ENCODE measurements at regions not wholly inside any gene's neighbourhood (a gene's known extent, or its start where the extent isn't known, plus 50 kb on each side); places are given as distances from the start of the nearest gene placed in this dataset.

DNA sequence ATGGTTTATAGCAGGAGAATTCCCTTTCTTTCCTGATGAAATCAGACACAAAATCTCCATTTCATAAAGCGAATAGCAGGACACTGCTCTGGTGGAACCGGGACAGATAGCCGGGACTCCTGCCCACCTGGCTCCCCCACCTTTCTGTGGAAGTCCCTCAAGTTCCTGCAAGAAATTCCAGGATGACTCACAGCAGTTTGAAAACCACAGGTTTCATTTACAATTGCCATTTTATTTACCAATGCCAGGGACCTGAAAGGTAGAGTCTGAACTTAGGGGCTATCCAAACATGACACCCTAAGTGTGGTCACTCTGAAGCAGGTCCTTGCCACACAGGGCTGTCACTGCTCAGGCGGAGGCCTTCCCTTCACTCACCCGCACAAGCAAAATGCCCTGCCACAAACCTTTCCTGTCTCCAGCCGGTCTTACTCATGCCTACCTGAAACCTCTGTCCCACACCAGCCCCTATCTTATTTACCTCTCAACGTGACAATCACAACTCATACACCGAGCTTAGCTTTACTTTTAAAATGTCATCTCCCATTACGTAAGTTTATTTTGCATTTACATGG lies 63.3 kb upstream of the TAF1L start:
- no peak for DNase-seq
- no peaks in the 10 kb centered on the region for H3K36me3 ChIP-seq
- no peak overlapping the region for H3K4me3 ChIP-seq
- no peaks in the 10 kb centered on the region for H3K9me3 ChIP-seq
- no peak for ATAC-seq
- H3K27me3 ChIP-seq: no peaks in the 10 kb centered on the region
- H3K27ac ChIP-seq: no peak overlapping the region
- TF ChIP-seq, protein P1, sequence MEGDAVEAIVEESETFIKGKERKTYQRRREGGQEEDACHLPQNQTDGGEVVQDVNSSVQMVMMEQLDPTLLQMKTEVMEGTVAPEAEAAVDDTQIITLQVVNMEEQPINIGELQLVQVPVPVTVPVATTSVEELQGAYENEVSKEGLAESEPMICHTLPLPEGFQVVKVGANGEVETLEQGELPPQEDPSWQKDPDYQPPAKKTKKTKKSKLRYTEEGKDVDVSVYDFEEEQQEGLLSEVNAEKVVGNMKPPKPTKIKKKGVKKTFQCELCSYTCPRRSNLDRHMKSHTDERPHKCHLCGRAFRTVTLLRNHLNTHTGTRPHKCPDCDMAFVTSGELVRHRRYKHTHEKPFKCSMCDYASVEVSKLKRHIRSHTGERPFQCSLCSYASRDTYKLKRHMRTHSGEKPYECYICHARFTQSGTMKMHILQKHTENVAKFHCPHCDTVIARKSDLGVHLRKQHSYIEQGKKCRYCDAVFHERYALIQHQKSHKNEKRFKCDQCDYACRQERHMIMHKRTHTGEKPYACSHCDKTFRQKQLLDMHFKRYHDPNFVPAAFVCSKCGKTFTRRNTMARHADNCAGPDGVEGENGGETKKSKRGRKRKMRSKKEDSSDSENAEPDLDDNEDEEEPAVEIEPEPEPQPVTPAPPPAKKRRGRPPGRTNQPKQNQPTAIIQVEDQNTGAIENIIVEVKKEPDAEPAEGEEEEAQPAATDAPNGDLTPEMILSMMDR (IDR thresholded peaks at IDR 0.05): no peak
- H3K4me1 ChIP-seq: no peaks in the 10 kb centered on the region
- intact Hi-C loops (cut with DNase I): no loop called here

DNA sequence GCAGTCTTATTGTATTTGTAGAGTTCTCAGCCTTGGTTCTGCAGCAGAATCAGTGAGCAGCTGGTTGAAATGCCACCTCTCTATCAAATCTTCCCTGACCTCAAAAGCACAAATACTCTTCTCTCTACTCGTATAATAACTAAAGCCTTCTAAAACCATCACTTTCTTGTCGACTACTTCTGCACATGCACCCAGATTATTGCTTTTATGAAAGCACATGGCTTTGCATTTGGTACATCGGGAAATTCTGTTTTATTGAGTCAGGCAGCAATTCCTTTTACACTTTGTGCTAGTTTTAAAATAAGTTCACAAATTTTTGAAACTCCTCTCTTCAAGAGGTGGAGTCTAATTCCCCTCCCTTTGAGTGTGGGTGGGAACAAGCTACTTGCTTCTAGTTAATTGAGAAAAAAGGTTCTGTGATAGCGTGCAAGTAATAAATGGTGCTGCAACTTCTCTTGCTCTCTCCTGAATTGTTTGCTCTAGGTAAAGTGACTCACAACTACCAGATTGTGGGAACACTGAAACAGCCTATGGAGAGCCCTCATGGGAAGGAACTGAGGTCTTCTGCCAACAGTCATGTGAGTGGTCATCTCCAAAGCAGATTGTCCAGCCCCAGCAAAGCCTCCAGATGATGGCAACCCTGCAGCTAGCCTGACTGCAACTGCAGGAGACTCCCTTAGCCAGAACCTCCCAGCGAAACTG lies 66.0 kb upstream of the TAF1L start:
- intact Hi-C loops (cut with DNase I): loop anchor here in 1 of 2 donors (10.0 kb wide), 1 partner anchor 87 kb away; no protein-coding TSS in a partner anchor
- Histone ChIP-seq H3K4me3 (no peak overlapping the region), H3K36me3 (no peaks in the 10 kb centered on the region), H3K4me1 (no peaks in the 10 kb centered on the region), H3K9me3 (no peaks in the 10 kb centered on the region), H3K27ac (no peak overlapping the region), H3K27me3 (no peaks in the 10 kb centered on the region)
- DNase-seq (no peak), ATAC-seq (peak; percentile 46)
- TF ChIP-seq, protein P1 (IDR thresholded peaks at IDR 0.05): no peak

DNA sequence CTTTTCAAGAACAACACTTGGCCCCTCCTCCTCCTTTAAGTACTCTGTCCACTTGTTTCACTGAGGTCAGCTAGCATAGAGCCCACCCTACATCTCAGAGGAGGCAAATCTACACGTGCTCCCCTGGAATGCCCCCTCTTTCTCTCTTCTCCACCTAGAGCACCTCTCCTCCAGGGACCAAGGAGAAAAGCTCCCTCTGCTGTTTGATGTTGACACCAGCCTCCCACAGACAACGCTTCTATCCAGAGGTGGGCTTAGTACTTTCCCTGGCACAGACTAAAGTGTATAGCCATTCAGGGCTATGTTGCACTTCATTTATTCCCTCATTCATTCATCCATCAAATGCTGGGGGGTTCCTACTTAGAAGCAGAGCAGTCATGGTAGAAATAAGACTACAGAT lies 68.2 kb upstream of the TAF1L start:
- intact Hi-C loops (cut with DNase I): loop anchor here in 1 of 2 donors (10.0 kb wide), 1 partner anchor 89 kb away; no protein-coding TSS in a partner anchor
- no peak for ATAC-seq
- no peaks in the 10 kb centered on the region for H3K4me1 ChIP-seq
- TF ChIP-seq, protein P1 (IDR thresholded peaks at IDR 0.05): no peak
- H3K4me3 ChIP-seq: no peak overlapping the region
- DNase-seq: no peak
- no peaks in the 10 kb centered on the region for H3K9me3 ChIP-seq
- no peak overlapping the region for H3K27ac ChIP-seq
- no peaks in the 10 kb centered on the region for H3K27me3 ChIP-seq
- no peaks in the 10 kb centered on the region for H3K36me3 ChIP-seq

DNA sequence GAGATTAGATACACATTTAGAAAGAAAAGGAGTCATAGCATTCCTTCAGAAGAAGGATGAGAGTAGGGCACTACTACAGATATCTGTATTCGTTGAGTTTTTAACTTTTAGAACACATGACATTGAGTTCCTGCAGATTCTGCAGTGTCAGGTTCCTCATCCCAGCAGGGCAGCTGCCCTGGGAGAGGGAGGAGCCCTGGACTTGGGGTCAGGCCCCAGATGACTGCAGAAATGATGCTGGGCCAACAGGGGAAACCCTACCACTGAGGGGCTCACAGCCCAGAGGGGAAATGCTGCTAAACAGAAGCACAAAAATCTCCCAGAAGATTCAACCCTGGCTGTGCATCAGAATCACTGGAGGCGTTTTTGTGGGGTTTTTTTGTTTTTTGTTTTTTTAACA lies 68.9 kb upstream of the TAF1L start:
- ATAC-seq (no peak), DNase-seq (no peak)
- H3K4me1 ChIP-seq: no peaks in the 10 kb centered on the region
- no peaks in the 10 kb centered on the region for H3K9me3 ChIP-seq
- intact Hi-C loops (cut with DNase I): loop anchor here in 1 of 2 donors (10.0 kb wide), 1 partner anchor 90 kb away; no protein-coding TSS in a partner anchor
- H3K27ac ChIP-seq: no peak overlapping the region
- no peak overlapping the region for H3K4me3 ChIP-seq
- no peaks in the 10 kb centered on the region for H3K27me3 ChIP-seq
- TF ChIP-seq, protein P1 (IDR thresholded peaks at IDR 0.05): no peak
- no peaks in the 10 kb centered on the region for H3K36me3 ChIP-seq

DNA sequence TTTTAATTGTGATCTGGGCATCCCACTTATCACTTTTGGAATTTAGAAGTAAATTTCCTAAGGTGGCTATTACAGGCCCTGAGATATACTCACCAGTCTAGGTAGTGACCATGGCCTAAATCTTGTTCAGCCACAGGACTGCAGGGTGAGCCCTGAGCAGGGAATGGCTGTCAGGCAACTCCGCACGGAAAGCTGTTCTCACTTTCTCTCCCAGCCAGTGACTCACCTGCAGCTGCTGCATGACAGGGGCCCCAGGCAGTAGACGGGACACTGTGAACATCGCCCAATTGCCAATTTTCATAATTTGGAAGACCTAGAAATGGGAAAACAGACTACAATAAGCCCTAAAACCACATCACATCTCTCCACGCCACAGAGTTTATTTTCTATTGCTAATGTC lies 69.6 kb upstream of the TAF1L start:
- no peak for DNase-seq
- no peak overlapping the region for H3K4me3 ChIP-seq
- H3K27ac ChIP-seq: no peak overlapping the region
- no peaks in the 10 kb centered on the region for H3K4me1 ChIP-seq
- intact Hi-C loops (cut with DNase I): loop anchor here in 1 of 2 donors (10.0 kb wide), 1 partner anchor 90 kb away; no protein-coding TSS in a partner anchor
- TF ChIP-seq, protein P1 (IDR thresholded peaks at IDR 0.05): no peak
- ATAC-seq: no peak
- no peaks in the 10 kb centered on the region for H3K9me3 ChIP-seq
- no peaks in the 10 kb centered on the region for H3K36me3 ChIP-seq
- no peaks in the 10 kb centered on the region for H3K27me3 ChIP-seq
